ENCODE measurements at regions not wholly inside any gene's neighbourhood (a gene's known extent, or its start where the extent isn't known, plus 50 kb on each side); places are given as distances from the start of the nearest gene placed in this dataset.

GRCh38 chr1:83670909-83671565 is 327.9 kb downstream of the TTLL7 start:
- DNase-seq, result no peak

- no peak for DNase-seq
Observed at GRCh38 chr1:83641796-83642443, 357.0 kb downstream of the TTLL7 start.

GRCh38 chr1:83641206-83641658 is 357.7 kb downstream of the TTLL7 start:
- DNase-seq, result no peak

- no peak for DNase-seq
Observed at GRCh38 chr1:83639785-83640184, 359.1 kb downstream of the TTLL7 start.

GRCh38 chr1:83637586-83637985 is 361.3 kb downstream of the TTLL7 start:
- DNase-seq, result no peak

- no peak for DNase-seq
Observed at GRCh38 chr1:83637009-83637408, 361.9 kb downstream of the TTLL7 start.

GRCh38 chr1:83632906-83633305 is 366.0 kb downstream of the TTLL7 start:
- no peak for DNase-seq

- DNase-seq, result no peak
Observed at GRCh38 chr1:83631851-83632250, 367.1 kb downstream of the TTLL7 start.

- no peak for DNase-seq
Observed at GRCh38 chr1:83627045-83627444, 371.9 kb downstream of the TTLL7 start.

- no peak for DNase-seq
Observed at GRCh38 chr1:83626603-83627002, 372.3 kb downstream of the TTLL7 start.

GRCh38 chr1:83625646-83626045 is 373.3 kb downstream of the TTLL7 start:
- no peak for DNase-seq

GRCh38 chr1:83620016-83620415 is 378.9 kb downstream of the TTLL7 start:
- no peak for DNase-seq

GRCh38 chr1:83619170-83619896 is 379.6 kb downstream of the TTLL7 start:
- DNase-seq, result no peak

- no peak for DNase-seq
Observed at GRCh38 chr1:83617883-83618282, 381.0 kb downstream of the TTLL7 start.

GRCh38 chr1:83615370-83615769 is 383.6 kb downstream of the TTLL7 start:
- no peak for DNase-seq

GRCh38 chr1:83606416-83606955 is 392.4 kb downstream of the TTLL7 start:
- DNase-seq, result no peak

GRCh38 chr1:83596331-83596730 is 402.6 kb downstream of the TTLL7 start:
- no peak for DNase-seq

GRCh38 chr1:83593073-83593472 is 405.9 kb downstream of the TTLL7 start:
- DNase-seq, result no peak

- DNase-seq, result no peak
Observed at GRCh38 chr1:83588140-83588539, 410.8 kb downstream of the TTLL7 start.

GRCh38 chr1:83583351-83584014 is 415.4 kb downstream of the TTLL7 start:
- DNase-seq, result no peak

- DNase-seq, result no peak
Observed at GRCh38 chr1:83581747-83582146, 417.2 kb downstream of the TTLL7 start.

- no peak for DNase-seq
Observed at GRCh38 chr1:83574791-83575190, 424.1 kb downstream of the TTLL7 start.

GRCh38 chr1:83573776-83574175 is 425.2 kb downstream of the TTLL7 start:
- DNase-seq, result no peak
